Ishikawa (cell line): ENCODE measurements at regions not wholly inside any gene's neighbourhood (a gene's known extent, or its start where the extent isn't known, plus 50 kb on each side); places are given as distances from the start of the nearest gene placed in this dataset.
A peak's percentile ranks its signal among the peaks of the same experiment; 100 is the strongest.

Experiments
- CEBPB ChIP-seq: IDR thresholded peaks from 2 replicates; pipeline ENCODE4 v1.6.1; 2012
- CREB1 ChIP-seq: IDR thresholded peaks from 2 replicates; pipeline ENCODE4 v1.6.1; 2012; ENCODE audit warnings: low read depth
- EGR1 ChIP-seq: IDR thresholded peaks from 2 replicates; pipeline ENCODE4 v1.6.1; 2012
- EP300 ChIP-seq: IDR thresholded peaks from 2 replicates; pipeline ENCODE4 v1.6.1; 2012; ENCODE audit warnings: borderline replicate concordance
- FOXM1 ChIP-seq: IDR thresholded peaks from 2 replicates; pipeline ENCODE4 v1.6.1; 2012; ENCODE audit warnings: low read depth, borderline replicate concordance
- MAX ChIP-seq: IDR thresholded peaks from 2 replicates; pipeline ENCODE4 v1.6.1; 2012
- NFIC ChIP-seq: IDR thresholded peaks from 2 replicates; pipeline ENCODE4 v1.6.1; 2012
- RAD21 ChIP-seq: IDR thresholded peaks from 2 replicates; pipeline ENCODE4 v1.6.1; 2012; ENCODE audit warnings: low read depth
- TAF1 ChIP-seq: IDR thresholded peaks from 2 replicates; pipeline ENCODE4 v1.6.1; 2012; ENCODE audit warnings: low read depth, mild to moderate bottlenecking
- TCF12 ChIP-seq: IDR thresholded peaks from 2 replicates; pipeline ENCODE4 v1.6.1; 2012; ENCODE audit warnings: low read depth
- TEAD4 ChIP-seq: IDR thresholded peaks from 2 replicates; pipeline ENCODE4 v1.6.1; 2012
- USF1 ChIP-seq: IDR thresholded peaks from 2 replicates; pipeline ENCODE4 v1.6.1; 2012
- YY1 ChIP-seq: IDR thresholded peaks from 2 replicates; pipeline ENCODE4 v1.6.1; 2012; ENCODE audit warnings: low read depth
- ZBTB7A ChIP-seq: IDR thresholded peaks from 2 replicates; pipeline ENCODE4 v1.6.1; 2012; ENCODE audit warnings: low read depth
- TF ChIP-seq, protein P1 (sequence below): IDR thresholded peaks from 2 replicates; pipeline ENCODE4 v1.6.1; 2012; ENCODE audit warnings: low read depth, mild to moderate bottlenecking

GRCh38 chr18:64419156-64419555, 270.3 kb upstream of the LINC00305 start:
- no peak for TF ChIP-seq CREB1
- TF ChIP-seq MAX = no peak
- no peak for TF ChIP-seq FOXM1
- no peak for TF ChIP-seq YY1
- TF ChIP-seq EGR1 = no peak
- TF ChIP-seq TAF1 = no peak
- TF ChIP-seq TEAD4 = no peak
- TF ChIP-seq CEBPB = no peak

GRCh38 chr18:64416990-64417389, 268.1 kb upstream of the LINC00305 start:
- no peak for TF ChIP-seq YY1

DNA sequence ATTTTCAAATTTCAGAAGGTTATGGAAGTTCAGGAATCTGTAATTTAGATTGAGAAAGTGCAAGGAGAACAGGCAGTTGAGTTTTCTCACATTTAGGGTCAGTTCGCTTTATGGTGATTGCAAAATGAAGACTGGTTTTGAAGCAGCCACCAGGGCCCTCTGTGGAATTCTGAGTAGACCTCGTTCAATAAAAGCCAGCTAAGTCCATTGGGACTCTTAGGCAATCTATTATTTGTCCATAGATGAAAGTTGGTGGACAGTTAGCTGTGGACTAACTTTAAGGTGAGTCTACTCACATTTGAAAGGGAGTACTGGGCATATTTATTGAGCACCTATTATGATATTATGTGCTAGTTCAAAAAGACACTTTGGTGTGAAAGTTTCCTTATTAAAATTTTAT, 266.3 kb upstream of the LINC00305 start:
- TF ChIP-seq RAD21 (no peak), EGR1 (no peak), MAX (no peak), NFIC (no peak), TCF12 (no peak), EP300 (no peak), YY1 (no peak), TEAD4 (no peak)
- TF ChIP-seq, protein P1, sequence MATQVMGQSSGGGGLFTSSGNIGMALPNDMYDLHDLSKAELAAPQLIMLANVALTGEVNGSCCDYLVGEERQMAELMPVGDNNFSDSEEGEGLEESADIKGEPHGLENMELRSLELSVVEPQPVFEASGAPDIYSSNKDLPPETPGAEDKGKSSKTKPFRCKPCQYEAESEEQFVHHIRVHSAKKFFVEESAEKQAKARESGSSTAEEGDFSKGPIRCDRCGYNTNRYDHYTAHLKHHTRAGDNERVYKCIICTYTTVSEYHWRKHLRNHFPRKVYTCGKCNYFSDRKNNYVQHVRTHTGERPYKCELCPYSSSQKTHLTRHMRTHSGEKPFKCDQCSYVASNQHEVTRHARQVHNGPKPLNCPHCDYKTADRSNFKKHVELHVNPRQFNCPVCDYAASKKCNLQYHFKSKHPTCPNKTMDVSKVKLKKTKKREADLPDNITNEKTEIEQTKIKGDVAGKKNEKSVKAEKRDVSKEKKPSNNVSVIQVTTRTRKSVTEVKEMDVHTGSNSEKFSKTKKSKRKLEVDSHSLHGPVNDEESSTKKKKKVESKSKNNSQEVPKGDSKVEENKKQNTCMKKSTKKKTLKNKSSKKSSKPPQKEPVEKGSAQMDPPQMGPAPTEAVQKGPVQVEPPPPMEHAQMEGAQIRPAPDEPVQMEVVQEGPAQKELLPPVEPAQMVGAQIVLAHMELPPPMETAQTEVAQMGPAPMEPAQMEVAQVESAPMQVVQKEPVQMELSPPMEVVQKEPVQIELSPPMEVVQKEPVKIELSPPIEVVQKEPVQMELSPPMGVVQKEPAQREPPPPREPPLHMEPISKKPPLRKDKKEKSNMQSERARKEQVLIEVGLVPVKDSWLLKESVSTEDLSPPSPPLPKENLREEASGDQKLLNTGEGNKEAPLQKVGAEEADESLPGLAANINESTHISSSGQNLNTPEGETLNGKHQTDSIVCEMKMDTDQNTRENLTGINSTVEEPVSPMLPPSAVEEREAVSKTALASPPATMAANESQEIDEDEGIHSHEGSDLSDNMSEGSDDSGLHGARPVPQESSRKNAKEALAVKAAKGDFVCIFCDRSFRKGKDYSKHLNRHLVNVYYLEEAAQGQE = no peak

DNA sequence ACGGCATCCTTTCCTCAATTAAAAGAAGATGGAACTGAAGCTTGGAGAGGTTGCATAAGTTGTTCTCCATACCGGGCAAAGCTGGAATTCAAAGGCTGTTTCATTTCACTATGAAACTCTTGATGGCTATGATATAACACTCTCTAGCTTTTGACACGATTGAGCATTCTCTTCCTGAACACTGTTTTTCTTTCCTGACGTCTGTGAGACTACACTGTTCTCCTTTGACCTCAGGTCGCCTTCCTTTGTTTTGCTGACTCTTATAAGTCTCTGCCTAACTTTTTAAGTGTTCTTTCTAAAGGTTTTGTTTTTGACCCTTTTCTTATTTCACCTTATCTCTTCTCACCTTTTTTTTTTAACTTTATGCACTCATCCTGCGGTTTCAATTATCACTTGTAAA, 261.8 kb upstream of the LINC00305 start:
- TF ChIP-seq NFIC = no peak
- TF ChIP-seq TCF12 = no peak
- TF ChIP-seq, protein P1 = no peak
- no peak for TF ChIP-seq FOXM1
- no peak for TF ChIP-seq TEAD4
- no peak for TF ChIP-seq EP300
- no peak for TF ChIP-seq RAD21
- TF ChIP-seq EGR1 = no peak
- no peak for TF ChIP-seq CREB1
- TF ChIP-seq CEBPB = no peak
- no peak for TF ChIP-seq ZBTB7A
- no peak for TF ChIP-seq YY1
- TF ChIP-seq USF1 = no peak
- TF ChIP-seq TAF1 = no peak
- no peak for TF ChIP-seq MAX

DNA sequence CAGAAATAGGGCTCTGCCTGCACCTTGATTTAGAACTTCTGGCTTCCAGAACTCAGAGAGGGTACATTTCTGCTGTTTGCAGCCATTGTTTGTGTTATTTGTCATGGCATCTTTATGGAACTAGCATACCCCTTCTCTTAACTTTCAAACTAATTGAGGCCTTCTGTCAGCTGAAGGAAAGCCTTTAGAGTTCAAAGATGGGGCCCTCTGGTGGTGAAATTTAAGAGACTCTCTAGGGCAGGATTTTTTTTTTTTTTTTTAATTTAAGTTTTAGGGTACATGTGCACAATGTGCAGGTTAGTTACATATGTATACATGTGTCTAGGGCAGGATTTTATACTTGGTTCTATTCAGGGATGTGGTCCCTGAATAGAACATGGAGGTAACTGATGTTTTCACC, 260.6 kb upstream of the LINC00305 start:
- peak; percentile 24; the same call in 1 of the 2 replicates for TF ChIP-seq RAD21
- no peak for TF ChIP-seq USF1
- no peak for TF ChIP-seq ZBTB7A

- TF ChIP-seq CEBPB (no peak), FOXM1 (no peak), TEAD4 (no peak), NFIC (no peak), TAF1 (no peak), MAX (no peak), YY1 (no peak), CREB1 (no peak), USF1 (no peak), RAD21 (no peak), EGR1 (no peak)
These were observed 258.7 kb upstream of the LINC00305 start for GRCh38 chr18:64407606-64408005.
